ENCODE measurements at regions not wholly inside any gene's neighbourhood (a gene's known extent, or its start where the extent isn't known, plus 50 kb on each side); places are given as distances from the start of the nearest gene placed in this dataset.

GRCh38 chr5:57692582-57693487, 210.2 kb upstream of the ACTBL2 start:
- no peak overlapping the region for H3K4me3 ChIP-seq (ENCODE audit: low read depth, low read length)
- CTCF ChIA-PET, result interaction anchor here (0.6 to 2.1 kb wide), 3 partner anchors 18 to 770 kb away, joined by 3 to 8 read pairs (median 4); no protein-coding TSS in a partner anchor
- no peak for TF ChIP-seq CTCF (IDR thresholded peaks at IDR 0.05; ENCODE audit: insufficient read depth, low read depth, low read length)
- no peaks in the 10 kb centered on the region for H3K36me3 ChIP-seq (ENCODE audit: control insufficient read depth, insufficient read depth, low read length)
- H3K27me3 ChIP-seq (ENCODE audit: control insufficient read depth, insufficient read depth, low read length), result no peaks in the 10 kb centered on the region
- DNase-seq (ENCODE audit: low read depth), result peak; percentile 76
- POLR2A ChIA-PET, result no interaction called here

- Histone ChIP-seq H3K27me3 (ENCODE audit: control insufficient read depth, insufficient read depth, low read length) (no peaks in the 10 kb centered on the region), H3K36me3 (ENCODE audit: control insufficient read depth, insufficient read depth, low read length) (no peaks in the 10 kb centered on the region), H3K4me3 (ENCODE audit: low read depth, low read length) (no peak overlapping the region)
- DNase-seq (ENCODE audit: low read depth), result no peak
- TF ChIP-seq CTCF (IDR thresholded peaks at IDR 0.05; ENCODE audit: insufficient read depth, low read depth, low read length), result no peak
- ChIA-PET CTCF (interaction anchor here (1.6 kb wide), 1 partner anchor 9 kb away, joined by 5 read pairs; no protein-coding TSS in a partner anchor), POLR2A (no interaction called here)
Measured at GRCh38 chr5:57690724-57691123, 208.1 kb upstream of the ACTBL2 start.

- CTCF ChIA-PET, result no interaction called here
Measured at GRCh38 chr5:57687596-57687995, 205.0 kb upstream of the ACTBL2 start.

GRCh38 chr5:57685516-57686255, 203.1 kb upstream of the ACTBL2 start:
- CTCF ChIA-PET, result interaction anchor here (0.6 kb wide), 1 partner anchor 68 kb away, joined by 3 read pairs; no protein-coding TSS in a partner anchor
- Histone ChIP-seq H3K36me3 (ENCODE audit: control insufficient read depth, insufficient read depth, low read length) (no peaks in the 10 kb centered on the region), H3K4me3 (ENCODE audit: low read depth, low read length) (no peak overlapping the region), H3K27me3 (ENCODE audit: control insufficient read depth, insufficient read depth, low read length) (no peaks in the 10 kb centered on the region)
- POLR2A ChIA-PET, result no interaction called here
- DNase-seq (ENCODE audit: low read depth), result no peak
- no peak for TF ChIP-seq CTCF (IDR thresholded peaks at IDR 0.05; ENCODE audit: insufficient read depth, low read depth, low read length)

More at GRCh38 chr5:57687596-57687995, 205.0 kb upstream of the ACTBL2 start:
- TF ChIP-seq CTCF (IDR thresholded peaks at IDR 0.05; ENCODE audit: insufficient read depth, low read depth, low read length), result no peak
- POLR2A ChIA-PET, result no interaction called here
- H3K36me3 ChIP-seq (ENCODE audit: control insufficient read depth, insufficient read depth, low read length), result no peaks in the 10 kb centered on the region
- H3K4me3 ChIP-seq (ENCODE audit: low read depth, low read length), result no peak overlapping the region
- DNase-seq (ENCODE audit: low read depth), result no peak
- H3K27me3 ChIP-seq (ENCODE audit: control insufficient read depth, insufficient read depth, low read length), result no peaks in the 10 kb centered on the region

- H3K4me3 ChIP-seq (ENCODE audit: low read depth, low read length), result no peak overlapping the region
- ChIA-PET POLR2A (no interaction called here), CTCF (no interaction called here)
- H3K36me3 ChIP-seq (ENCODE audit: control insufficient read depth, insufficient read depth, low read length), result no peaks in the 10 kb centered on the region
- DNase-seq (ENCODE audit: low read depth), result no peak
- no peaks in the 10 kb centered on the region for H3K27me3 ChIP-seq (ENCODE audit: control insufficient read depth, insufficient read depth, low read length)
- no peak for TF ChIP-seq CTCF (IDR thresholded peaks at IDR 0.05; ENCODE audit: insufficient read depth, low read depth, low read length)
Measured at GRCh38 chr5:57684299-57684702, 201.7 kb upstream of the ACTBL2 start.

All from BJ (cell line).